HG02943 (cell line): ENCODE measurements at regions not wholly inside any gene's neighbourhood (a gene's known extent, or its start where the extent isn't known, plus 50 kb on each side); places are given as distances from the start of the nearest gene placed in this dataset.

Experiments
- ATAC-seq: cut with Tn5 transposase; IDR thresholded peaks from one replicate; pipeline ENCODE4 v1.9.1; 2021; ENCODE audit warnings: mild to moderate bottlenecking, low read depth, moderate library complexity; ENCODE audit not compliant: unreplicated experiment

DNA sequence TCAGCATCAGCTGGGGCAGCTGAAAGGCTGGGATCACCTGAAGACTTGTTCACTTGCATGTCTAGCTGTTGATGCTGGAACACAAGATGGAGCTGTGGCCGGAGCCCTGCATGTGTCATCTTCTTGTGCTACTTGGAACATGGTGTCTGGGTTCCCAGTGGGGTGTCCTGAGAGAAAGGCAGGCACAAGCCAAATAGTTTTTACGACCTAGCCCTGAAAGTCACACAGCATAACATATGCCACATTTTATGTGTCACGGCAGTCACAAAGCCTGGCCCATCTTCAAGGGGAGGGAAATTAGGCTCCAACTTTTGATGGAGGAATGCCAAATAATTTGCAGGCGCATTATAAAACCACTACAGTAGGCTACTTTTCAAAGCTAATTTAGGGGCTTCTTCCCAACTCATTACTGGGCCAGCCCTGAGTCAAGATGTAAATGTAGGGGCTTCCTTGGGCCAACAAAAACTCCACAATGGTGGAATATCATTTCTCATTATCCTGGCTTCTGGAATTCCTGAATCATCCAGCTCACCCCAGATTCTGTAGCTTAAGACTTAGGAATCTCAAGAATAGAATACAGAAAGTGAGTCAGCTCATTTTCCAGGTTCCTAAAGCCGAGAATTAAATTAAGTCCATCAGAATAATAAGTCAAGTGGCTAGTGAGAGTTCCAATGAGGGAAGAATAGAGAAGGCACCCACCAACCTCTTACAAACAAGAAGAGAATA lies 543.0 kb downstream of the TNS1 start:
- no peak for ATAC-seq

DNA sequence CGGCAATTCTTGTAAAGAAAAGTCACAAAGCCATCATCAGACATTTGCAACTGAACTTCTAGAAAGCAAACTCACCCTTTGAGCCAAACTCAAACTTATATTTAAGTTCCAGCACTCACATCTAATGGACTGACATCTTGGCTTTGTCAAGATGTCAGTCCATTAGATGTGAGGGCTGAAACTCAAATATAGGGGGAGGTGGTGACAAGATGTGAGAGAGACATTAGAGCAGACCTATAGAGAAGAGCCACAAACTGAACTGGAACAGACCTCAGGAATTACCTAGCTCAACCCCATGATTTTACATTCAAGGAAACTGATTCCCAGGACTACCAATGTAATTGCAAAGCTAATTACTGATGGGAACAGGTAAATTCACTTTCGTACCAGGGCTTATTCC lies 543.8 kb downstream of the TNS1 start:
- no peak for ATAC-seq

DNA sequence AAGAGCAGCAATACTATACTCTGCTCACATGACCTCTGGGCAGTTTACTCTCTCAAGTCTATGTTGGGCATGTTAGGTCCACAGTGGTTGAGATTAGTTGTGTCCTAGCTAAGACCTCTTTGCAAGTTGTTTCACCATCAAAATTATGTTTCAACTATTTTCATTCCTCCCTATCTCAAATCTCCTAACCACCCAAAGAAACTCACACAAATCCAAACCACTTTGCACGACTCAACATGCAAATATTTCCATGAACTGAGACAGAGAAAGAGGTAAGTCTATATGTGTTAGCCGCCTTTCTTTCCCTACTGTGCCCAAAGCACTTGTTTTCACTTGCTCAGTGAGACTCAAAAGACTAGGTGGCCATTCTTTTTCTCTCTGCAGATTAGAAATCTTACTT lies 546.8 kb downstream of the TNS1 start:
- no peak for ATAC-seq

DNA sequence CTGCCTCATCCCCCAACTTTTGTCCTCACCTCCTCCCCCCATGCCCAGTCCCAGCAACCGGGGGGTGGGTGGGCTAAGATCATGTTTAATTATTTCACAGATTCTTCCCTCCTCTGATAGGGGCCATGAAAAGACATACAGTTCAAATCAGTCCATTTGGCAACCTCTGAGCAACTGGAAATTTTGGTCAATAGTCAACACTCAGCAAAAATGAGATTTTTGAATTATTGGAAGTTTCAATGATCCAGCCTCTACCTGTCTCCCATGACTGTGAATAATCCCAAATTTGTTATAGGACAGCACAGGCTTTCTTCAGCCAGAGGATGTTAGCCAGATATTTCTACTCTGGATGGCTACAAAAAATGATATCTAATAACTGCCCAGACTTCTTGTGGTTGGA lies 549.9 kb downstream of the TNS1 start:
- ATAC-seq = no peak

DNA sequence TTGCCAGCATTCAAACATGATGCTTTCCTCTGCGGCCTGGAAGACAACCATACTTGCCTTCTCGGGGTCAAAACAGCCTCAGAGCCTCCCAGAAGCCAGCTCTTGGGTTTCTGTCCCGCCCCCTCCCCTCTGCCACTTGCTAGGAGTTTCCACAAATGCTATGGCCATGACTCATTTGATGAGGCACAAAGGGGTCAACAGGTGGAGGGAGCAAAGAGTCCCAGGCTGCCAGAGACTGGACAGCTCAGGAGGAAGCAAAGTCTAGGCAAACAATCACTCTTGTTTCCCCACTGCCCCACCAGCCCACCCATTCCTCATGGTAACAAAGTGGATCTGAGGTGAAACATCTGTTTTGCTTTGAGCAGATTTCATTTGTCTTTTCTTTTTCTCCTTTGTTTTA lies 551.1 kb downstream of the TNS1 start:
- no peak for ATAC-seq

DNA sequence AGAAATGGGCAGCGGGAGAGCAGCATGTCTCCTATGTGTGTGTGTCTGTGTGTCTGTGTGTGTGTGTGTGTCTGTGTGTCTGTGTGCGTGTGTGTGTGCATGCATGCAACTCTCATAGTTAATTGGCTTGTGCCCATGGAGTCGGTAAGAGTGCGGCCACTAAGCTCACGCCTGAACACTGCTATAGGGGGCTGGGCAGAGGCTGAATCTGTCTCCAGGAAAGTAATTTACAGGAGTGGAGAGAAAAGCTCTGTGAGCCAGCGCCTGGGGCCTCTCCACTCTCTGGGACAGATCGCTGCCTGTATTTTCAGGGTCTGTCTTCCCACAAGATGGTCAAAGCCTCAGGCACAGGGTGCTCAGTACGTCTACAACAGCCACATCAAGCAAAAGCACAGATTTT lies 553.4 kb downstream of the TNS1 start:
- no peak for ATAC-seq

DNA sequence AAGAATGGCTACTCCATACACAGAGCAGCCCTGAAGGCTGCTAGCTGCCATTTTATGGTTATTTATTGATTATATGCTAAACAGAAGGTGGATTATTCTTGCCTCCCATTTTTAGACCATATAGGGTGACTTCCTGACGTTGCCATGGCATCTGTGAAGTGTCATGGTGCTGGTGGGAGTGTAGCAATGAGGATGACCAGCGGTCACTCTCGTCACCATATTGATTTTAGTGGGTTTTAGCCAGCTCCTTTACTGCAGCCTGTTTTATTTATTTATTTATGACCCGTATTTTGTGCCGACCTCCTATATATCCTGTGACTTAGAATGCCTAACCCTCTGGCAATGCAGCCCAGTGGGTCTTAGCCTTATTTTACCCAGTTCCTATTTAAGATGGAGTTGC lies 553.9 kb downstream of the TNS1 start:
- ATAC-seq = no peak

DNA sequence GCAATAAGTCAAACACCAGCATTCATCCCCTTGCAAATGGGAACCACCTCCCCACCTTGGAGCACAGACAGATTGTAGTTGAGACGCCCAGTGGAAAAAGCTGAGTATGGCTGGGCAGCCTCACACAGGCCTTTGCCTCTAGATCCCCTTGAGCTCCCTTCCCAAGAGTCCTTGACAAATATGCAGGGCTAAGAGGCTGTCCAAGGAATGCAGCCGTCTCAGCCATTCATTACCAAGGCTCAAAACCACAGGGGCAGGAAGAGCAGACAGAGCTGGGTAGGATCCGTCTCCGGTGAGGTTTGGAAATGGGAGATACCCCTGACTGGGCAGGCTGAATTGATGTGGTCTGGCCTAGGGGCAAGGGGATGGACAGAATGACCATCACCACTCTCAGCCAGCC lies 557.1 kb downstream of the TNS1 start:
- no peak for ATAC-seq

DNA sequence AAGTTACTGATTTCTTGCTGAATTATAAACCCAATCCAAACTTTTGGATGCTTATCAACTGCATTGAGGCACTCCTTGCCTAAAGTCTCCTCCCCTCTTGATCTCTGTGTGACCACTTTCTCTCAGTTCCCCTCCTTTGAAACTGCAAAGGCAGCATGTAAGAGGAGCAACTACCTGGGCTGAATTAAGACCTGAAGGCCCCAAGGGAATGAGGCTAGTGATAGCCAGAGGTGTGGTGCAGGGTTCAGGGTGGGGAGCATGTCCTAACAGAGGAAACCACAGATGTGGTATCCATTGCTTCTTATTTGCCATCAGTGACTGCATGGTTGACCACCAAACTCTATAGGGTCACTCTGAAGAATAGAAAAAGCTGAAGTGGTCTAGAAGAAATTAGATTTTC lies 557.9 kb downstream of the TNS1 start:
- ATAC-seq = no peak

DNA sequence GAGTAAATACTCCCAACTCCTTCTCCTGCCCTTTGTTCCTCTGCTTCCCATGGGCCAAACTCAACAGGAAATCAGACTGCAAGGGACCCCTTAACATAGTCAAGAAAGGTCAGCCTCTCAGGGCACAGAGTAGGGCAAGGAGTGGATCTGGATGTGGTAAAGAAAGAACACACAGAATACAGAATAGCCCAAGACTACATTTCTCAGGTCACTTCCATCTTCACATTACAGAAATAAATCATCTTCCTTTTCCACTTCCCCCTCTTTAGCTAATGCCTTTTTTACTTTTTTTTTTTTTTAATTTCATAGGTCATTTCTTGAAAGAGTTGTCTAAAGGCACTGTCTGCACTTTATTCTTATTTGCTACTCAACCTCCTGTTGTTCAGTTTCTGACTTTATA lies 558.3 kb downstream of the TNS1 start:
- no peak for ATAC-seq

DNA sequence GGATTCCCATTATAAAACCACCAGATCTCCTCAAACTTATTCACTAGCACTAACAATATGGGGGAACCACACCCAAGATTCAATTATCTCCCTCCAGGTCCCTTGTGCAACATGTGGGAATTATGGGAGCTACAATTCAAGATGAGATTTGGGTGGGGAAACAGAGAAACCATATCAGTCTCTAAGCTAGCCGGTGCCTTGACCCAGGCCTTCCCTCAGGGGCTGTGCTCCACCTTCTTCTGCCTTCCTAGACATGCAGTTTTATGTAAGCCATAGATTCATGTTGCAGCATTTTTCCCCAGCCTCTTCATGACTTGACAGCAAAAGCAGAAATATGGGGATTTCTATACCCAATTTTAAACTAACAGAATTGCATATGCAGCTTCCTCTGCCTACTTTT lies 559.2 kb downstream of the TNS1 start:
- no peak for ATAC-seq

DNA sequence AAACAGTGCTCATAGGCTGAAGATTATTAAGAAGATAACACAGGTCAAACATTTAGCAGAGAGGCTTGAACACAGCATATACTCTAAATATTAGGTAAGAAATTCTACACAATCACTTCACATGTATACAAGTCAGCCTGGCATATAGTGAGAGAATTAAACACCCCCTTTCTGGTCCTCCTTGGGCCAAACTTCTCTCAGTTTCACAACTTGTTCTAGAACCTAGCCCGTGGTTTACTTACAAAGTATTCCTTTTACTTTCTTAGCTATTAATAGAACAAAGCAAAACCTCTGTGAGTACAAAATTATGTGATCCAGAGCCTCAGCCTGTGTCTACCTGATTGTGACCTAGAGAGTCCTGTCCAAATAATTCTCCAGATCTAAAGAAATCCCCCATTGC lies 562.8 kb downstream of the TNS1 start:
- ATAC-seq = no peak

DNA sequence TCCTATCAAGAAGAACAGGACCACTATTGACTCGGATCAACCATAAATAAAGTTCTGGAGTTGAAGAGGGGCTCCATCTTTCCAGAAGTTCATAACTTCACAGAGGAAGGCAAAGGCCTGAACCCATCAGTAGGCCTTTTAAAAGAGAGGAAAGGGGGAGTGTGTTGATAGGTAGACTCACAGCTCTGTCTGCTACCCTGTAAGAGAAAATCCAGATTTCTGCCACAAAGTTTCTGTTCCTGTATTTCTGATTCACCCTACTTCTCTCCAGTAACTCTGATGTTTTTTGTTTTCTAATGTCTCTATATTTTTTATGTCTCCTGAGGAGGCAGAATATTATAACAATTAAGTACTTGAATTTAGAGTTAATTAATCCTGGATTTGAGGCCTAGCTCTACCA lies 564.0 kb downstream of the TNS1 start:
- ATAC-seq = no peak

DNA sequence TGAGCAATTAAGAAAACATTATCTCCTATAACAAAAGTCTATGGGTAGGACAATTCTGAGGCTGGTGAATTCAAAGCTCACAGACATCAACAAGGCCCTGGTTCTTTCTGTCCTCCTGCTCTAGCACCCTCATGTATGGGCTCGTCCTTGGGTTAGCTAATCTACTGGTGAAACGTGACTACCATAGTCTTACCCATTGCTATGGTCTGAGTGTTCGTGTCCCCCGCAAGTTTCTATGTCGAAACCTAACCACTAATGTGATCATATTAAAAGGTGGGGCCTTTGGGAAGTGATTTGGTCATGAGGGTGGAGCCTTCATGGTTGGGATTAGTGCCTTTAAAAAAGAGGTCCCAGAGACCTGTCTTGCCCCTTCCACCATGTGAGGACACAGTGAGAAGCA lies 564.7 kb downstream of the TNS1 start:
- ATAC-seq = no peak

DNA sequence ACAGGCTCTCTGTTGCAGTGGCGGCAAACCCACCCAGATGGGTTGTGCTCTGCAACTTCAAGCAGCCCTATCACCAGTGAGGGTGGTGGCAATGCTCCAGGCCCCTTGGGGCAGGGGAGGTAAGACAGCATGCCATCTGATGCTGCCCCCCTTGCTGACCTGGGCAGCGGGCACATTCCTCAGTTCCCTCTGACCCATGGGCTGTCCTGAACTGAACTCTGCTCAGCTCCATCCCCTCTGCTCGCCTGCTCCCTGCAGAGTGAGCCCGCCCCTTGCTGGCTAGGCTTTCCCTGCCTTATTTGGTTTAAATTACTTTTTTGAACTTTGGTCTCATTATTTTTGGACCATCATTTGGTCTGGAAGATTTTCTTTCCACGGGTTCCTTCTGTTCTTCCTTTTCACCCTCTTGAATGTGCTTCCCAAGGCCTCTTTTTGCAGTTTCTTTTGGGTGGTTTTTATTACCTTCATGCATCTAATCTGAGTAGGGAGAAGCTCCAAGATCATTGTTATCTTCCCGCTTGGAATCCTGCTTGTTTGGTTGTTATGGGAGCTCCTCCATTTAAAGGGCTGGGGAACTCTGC lies 565.4 kb downstream of the TNS1 start:
- no peak for ATAC-seq

DNA sequence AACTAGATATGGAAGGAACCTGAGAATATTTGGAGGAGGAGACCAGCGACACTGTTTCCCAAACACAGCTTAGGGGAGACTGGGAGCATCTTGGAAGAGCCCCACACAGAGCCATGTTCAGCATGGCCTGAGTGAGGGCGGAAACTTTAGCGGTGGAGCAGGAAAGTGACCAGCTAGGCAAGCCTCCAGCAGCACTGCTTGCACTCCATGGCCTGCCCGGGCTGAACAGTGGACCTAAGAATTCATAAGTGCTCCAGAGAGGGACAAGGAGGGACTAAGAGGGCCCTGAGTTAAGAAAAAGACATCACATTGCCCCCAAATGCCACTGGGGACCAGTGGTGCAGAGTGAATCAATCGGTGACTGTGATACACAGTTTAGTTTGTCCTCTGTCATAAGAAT lies 566.4 kb downstream of the TNS1 start:
- no peak for ATAC-seq

DNA sequence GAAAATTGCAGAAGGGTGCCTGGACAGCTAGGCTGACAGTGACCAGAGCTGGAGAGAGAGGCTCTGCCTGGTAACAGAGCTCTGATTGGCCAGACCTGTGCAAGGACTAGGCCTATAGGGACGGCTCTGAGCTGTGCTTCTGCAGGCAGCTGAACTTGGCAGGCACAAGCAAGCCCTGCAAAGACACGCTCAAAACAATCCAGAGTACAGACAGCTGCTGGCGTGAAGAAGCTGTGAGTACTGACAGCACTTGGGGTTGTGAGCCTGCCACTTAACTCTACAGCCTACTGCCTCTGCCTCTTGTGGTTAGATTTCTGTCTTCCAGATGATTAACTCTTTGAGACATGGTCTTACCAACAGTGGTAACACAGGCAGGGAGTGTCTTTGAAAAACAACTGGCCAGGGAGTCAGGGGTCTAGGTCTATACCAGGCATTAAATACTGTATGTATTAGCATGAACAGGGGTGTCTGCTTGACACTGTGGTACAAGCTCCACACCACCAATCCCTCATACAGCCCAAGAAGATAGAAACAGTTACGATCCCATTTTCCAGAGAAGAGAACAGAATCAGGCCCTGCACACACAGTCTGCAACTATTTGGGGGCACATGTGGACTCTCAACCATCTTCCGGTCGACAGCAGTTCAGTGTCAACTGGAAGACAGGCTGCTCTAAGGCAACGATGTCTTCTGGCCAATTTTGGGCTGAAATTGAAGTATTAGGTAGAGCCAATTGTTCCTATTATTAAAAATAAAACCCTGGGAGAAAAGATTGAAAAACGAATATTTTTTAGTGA lies 568.4 kb downstream of the TNS1 start:
- ATAC-seq = peak; percentile 96

DNA sequence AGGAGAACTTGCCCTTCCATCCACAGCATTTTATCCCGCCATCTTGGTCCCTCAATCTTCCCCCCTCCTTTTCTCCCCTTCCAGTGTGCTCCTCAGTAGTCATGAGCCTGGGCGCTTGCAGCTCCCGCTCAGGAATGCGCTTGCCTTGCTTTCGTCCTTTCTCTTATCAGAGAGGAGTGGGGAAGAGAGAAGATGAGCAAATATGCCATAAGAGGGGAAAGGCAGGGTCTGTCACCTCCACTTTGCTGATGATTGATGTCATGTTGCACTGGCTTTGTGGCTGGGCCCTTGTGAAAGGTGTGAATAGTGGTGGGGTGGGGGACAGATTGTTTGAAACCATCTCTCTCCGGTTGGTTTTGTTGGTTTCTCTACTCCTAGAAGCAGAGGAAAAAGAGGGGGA lies 569.3 kb downstream of the TNS1 start:
- no peak for ATAC-seq

DNA sequence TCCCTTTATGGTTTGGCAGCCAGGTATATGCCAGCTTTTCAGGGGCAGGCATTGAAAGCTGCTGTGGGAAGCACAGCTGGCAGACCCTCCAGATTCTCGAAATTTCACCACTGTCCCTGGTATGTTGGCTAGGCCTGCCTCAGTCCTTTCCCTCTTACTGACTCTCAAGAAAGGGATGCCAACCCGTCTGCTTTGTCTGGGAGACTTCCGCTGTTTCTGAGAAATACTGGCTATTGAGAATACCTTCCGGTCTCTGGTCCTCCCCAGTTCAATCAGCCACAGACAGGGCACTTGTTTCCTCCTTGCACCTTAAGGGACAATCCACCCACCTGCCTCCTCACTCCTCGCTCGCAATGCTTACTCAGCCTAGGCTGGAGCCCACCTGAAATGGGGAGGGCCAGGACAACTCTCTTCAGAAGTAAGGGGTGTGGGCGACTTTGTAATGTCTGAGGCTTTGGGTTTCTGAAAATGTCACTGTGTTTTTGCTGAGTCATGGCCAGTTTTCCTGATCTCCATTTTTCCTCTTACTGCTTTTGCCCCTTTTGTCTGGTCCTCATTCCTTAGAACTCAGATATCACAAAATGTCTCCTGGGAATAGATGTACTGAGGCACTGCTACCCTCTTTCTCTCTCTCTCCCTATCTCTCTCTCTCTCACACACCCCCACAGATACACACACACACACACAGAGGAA lies 571.1 kb downstream of the TNS1 start:
- no peak for ATAC-seq

DNA sequence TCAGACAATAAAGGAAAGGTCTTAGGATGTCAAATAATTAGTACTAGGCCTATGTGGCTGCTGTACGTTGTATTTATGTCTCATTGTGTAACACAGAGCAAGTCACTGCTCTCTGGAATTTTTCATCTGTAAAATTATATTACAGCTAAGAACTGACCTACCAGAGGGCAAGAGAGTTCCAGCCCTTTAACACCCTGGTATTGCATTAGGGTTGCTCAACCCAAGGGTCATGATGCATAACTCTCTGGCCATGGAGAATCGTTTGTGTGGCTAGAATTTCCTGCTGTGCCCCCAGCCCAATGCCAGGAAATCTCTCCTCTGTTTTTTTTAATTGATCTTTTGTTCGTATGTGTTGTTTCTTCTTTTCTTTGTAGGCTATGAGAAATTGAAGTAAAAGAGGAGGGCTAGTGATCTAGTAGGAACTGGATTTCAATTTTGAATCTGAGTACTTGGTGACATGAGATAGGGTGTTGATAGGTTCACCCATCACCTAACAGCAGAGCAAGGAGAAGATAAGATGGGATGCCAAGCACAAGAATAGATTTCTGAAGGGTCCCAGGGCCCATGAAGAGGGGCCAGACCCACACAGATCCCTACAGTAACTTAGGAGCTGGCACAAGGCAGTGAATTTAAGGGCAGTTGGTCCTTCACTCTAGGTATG lies 571.2 kb upstream of the TNP1 start:
- ATAC-seq = no peak

DNA sequence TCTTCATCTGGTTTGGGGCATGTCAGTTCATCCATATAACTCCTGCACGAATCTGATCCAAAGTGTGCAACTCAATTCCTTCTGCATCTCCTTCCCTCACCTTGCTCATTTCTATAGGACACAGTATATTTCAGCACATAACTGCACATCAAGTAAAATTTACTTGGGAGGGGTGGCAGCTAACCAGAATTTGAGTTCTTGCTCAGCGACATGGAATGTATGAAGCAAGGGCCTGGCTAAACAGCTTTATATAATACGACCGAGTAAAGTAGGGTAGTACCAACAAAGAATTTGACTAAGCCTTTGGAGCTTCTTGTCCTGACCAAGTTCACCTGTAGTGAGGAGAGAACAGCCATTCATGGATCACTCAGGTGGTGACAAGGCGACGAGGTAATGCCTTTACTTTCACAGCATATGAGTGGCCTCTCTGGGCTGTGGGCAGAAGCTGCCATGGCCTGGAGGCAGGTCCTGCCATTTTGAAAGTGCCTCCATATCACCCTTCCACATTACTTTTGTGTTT lies 570.2 kb upstream of the TNP1 start:
- no peak for ATAC-seq
